EH (cell line): ENCODE measurements at regions not wholly inside any gene's neighbourhood (a gene's known extent, or its start where the extent isn't known, plus 50 kb on each side); places are given as distances from the start of the nearest gene placed in this dataset.

ENCODE experiments used
- DNase-seq: peaks from one replicate; pipeline ENCODE4 v3.0.0-alpha.2; 2015; ENCODE audit warnings: low read depth

DNA sequence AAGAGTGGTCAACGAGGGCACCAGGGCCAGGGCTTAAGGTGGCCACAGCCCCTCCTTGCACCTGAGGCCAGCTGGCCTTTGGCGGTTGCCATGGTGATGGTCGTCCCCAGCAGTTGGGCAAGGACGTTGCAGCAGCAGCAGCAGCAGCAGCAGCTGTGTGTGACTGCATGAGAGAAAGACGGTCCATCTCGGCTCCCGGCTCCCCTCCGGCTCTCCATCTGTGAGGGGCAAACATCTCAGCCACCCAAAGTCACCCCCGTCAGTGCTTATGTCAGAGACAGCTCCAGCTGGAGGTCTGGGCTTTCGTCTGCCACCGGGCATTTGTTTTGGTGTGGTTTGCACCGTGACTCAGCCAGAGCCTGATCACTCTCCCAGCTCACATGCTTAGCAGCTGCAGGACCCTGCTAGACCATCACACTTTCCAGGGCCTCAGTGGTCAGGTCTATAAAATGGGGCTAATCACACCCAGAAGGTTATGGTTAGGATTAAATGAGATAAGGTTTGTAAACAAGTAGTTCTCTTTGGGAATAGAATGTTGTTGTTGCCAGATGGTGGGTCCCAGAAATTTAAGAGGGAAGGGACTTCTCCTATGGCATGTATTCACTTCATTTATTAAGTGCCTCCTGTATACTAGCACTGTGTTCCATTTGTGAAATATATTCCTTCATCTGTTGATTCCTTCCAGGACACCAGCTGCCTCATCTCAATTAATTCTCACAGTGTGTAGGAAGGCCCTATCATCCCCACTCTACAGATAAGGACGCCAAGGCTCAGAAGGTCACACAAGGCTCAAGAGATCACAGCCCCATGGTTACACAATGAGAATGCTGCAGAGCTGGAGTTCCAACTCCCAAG, 212.6 kb upstream of the LHX5 start:
- peak; percentile 17 for DNase-seq

DNA sequence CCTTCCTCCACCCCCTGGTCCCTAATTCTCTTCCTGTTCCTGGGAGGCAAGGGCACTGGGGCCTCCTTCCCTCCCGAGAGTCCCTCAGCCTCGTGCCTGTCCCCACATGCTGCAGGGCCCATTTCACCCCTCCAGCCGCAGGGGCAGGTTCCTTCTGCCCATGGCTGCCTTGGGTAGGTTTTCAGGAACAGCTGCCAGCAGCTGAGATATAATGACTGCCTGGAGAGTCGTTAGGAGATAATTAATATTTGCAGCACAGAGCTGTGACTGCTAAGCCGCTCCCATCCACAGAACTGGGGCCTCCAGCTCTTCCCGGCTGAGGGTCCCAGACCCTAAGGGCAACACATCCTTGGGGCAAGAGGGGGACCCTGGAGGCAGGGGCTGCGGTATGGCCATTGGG, 211.9 kb upstream of the LHX5 start:
- no peak for DNase-seq

DNA sequence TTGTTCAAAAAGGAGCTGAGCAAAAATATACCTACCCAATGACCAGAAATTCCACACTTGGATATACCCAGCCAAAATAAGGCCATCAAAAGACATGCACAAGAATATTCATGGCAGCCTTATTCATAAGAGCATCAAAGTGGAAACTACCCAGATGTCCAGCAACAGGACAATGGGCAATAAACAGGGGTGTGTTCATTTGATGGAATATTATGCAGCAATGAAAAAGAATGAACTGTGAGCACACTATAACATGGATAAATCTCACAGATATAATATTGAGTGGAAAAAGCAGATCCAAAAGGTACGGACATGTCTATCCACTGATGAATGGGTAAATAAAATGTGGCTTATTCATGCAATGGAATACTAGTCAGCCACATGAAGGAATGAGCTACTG, 209.2 kb upstream of the LHX5 start:
- DNase-seq: no peak

DNA sequence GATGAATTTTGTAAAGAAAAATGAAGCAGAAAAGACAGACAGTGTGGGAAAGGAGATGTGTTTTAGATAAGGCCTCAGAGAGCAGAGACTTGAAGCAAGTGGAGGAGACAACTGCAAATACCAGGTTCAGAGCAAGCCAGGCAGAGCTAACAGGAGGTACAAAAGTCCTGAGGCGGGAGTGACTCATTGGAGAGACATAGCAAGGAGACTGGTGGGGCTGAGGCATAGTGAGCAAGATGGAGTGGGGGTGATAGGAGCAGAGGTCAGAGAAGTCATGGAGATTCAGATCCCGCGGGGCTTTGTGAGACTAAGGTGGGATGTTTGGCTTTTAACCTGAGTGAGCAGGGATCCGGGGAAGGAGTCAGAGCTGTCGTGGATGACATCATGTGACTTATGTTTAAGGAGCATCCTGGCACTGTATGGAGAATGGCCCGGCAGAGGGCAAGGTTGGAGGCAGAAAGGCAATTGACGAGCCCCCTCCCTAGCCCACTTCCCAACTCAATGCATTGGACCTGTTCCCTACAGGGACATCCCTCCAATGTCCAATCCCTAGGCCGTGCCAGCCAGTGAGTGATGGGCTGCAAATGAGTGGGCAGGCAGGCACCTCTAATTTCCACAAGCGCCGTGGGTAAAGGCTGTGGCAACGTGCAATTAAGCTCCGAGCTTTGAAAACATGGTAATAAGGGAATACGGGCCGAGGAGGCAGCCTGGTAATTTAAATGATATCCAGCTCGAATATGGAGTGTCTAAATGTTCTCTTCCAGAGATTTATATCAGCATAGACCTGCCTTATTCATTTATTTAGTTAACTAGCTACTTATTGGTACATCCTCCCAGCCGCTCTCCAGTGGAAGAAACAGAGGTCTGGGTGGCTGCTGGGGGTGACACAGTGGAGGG, 206.8 kb upstream of the LHX5 start:
- peak; percentile 3 for DNase-seq

DNA sequence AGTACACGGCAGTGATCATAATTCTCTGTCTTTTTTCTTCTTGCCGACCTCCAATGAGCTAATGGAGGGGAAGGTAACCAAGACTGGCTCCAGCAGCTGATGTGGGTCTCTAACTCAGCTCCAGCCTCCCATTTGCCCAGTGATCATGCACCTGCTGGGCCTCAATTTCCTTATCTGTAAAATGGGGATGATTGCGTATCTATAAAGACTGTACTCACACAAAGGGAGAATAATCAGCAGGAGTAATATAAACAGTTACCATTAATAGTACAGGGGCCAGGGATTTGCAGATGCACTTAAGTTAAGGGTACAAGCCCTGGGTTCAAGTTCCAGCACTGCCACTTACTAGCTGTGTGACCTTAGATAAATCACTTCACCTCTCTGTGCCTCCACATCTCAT, 204.9 kb upstream of the LHX5 start:
- no peak for DNase-seq

DNA sequence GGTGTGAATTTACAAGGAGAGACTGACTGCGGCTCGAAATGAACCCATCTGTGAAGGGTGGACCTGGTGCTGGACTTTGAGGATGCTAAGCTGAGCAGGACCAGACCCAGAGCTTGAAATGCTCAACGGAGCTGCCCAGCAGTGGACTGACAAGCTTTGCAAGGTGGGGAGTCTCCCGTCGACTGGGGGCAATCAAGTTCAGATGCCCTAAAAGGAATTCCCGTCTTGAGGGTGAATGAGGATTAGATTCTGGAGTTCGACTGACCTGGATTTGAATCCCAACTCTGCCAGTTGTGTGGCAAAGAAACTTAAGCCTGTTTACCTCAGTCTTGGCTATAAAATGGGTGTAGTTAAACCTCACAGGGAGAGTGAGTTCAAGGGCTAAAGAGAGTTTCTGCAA, 204.4 kb upstream of the LHX5 start:
- DNase-seq: no peak

DNA sequence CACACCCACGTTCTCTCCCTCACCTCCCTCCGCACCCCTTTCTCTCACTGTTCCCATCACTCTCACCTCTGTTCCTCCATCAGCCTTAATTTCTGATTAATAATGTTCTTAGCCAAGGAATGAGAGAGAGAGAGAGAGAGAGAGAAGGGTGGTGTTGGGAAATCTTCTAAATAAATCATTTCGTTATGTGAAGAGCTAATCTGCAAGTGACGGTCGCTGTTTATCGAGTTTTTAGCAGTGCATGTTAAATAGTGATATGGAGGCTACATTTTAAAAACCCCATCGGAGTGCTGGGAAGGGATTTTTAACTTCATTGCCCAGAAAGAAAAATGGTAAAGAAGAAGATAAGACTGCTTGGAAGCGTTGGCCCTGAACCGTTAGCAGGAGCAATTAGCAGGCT, 203.3 kb upstream of the LHX5 start:
- DNase-seq: no peak

DNA sequence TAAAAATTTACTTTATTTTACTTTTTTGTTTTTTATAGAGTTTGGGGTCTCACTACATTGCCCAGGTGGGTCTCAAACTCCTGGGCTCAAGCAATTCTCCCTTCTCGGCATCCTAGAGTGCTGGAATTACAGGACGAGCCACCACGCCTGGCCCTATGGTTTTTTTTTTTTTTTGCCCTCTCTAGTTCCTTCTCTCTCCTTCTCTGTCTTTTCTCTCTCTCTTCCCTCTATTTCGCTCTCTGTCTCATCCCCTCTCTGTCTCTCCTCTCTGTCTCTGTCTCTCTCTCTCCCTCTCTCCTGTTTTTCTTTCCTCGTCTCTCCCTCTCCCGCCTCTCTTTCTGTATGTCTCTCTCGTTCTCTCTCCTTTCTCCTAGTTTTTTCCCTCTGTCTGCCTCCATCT, 202.6 kb upstream of the LHX5 start:
- no peak for DNase-seq

DNA sequence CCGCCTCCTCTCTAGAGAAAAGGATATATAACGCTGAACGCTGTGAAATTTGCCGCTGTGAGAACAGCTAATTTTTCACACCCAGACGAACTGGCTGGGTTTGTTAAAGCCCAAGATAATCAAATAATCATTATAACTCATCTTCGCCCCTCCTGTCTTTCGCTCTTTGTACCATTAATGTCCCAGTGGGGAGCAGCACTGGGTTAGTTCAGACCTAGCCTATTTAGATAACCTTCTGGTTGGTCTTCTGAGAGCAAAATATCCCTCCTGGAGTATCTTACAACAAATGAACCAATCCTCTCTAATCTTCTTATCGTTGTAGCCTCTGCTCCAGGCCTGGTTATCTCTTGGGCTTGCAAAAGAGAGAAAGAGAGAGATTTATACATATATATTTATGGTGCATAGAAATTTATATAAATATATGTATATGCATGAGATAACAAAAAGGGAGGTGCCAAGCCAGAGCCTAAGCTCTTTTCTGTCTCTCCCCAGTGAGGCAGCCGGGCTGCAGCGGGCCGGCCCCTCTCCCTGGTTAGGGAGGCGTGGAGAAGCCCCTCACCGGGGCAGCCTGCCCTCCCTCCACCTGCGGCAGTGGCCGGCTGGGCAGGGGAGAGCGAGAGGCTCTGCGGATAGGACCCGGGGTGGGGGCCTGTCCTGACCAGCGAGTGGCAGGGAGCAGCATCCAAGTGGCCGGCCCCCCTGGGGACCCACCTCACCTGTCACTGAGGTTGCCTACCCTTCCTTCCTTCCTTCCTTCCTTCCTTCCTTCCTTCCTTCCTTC, 202.0 kb upstream of the LHX5 start:
- no peak for DNase-seq

DNA sequence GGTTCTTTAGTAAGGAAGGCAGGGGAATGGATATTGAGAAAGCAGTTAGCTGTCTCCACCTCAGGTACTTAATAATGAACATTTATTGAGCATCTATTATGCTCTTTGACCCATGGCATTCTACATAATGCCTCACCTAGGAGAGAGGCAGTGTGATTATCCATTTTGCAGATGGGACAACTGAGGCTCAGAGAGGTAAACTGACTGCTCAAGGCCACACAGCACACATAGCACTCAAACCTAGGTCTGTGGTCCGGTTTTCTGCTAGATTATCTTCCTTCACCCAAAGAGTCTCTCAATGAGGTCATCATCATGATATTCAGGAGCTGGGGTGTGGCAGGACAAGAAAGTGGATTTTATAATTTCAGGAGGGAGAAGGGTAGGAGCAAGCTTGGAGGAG, 199.1 kb upstream of the LHX5 start:
- no peak for DNase-seq

DNA sequence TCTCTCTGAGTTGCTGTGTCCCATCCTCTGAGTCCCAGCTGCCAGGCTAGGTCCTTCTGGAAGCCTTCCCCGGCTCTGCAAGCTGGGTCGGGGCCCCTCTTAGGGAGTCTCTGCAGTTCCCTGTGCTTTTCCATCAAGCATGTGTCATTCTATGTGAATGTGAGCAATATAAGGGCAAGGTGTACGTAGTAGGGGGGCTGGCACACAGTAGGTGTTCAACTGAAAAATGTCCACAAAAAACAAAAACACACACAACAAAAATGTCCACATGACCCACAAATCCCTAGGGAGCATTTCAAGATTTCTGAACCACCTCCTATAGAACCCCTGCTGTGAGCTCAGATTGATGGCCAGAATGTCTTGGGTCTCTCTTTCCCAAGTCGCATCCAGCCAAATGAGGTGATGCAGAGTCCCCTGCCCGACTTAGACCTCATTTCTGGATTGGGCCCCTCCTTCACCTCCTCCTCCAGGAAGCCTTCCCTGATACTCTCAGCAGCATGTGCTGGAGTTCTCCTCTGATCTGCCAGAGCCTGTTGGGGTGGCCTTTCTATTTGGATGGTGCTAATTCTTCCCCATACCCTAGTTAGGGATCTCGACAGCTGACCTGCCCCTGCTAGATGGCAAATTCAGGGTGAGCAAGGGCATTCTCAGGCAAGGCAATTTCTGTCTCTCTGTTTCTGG, 196.1 kb upstream of the LHX5 start:
- no peak for DNase-seq

DNA sequence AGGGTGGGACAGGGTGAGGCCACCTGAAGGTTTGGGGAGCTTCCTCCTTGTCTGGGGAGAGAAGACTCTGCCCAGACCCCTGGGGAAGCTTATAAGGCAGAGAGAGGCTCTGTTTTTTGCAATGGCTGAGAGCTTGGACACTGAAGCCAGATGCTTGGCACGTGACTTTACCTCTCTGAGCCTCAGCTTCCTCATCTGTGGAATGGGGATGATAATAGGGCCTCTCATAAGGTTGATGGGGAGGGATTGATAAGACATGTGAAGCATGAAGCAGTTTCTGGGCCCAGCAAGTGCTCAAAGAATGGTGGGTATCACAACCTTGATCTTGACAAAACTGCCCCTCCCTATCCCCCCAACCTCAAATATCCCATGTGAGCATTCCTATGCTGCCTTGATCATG, 195.4 kb upstream of the LHX5 start:
- no peak for DNase-seq

DNA sequence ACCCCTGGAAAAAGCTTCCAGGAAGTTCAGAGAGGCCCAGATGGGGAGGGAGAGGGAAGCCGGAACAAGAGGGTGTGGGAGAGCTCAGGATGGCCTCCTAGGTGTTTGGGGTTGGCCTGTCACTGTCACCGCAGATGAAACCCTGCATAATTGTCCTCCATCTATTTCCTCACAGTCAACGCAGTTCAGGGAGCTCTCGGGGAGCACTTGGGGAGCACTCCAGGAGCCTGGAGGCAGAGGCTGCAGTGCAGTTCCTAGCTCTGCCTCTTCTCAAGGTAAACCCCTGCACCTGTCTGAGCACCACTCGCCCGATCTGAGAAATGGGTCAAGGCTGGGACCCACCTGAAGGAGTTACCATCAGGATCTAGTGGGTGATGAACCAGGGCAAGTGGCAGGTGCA, 194.6 kb upstream of the LHX5 start:
- DNase-seq: no peak

DNA sequence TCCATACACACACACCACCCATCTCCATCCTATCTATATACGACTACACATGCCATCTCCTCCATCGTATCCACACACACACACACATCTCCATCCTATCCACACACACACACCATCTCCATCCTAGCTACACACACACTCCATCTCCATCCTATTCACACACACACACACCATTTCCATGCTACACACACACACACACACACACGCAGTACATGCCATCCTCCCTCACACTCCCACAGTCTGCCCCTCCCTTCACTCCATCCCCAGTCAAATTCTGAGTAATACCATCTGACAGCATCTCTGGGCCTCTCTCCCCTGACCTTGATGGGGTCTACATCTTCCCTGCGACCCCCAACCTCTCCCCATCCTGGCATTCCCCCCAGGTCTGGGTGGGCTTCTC, 193.8 kb upstream of the LHX5 start:
- no peak for DNase-seq

DNA sequence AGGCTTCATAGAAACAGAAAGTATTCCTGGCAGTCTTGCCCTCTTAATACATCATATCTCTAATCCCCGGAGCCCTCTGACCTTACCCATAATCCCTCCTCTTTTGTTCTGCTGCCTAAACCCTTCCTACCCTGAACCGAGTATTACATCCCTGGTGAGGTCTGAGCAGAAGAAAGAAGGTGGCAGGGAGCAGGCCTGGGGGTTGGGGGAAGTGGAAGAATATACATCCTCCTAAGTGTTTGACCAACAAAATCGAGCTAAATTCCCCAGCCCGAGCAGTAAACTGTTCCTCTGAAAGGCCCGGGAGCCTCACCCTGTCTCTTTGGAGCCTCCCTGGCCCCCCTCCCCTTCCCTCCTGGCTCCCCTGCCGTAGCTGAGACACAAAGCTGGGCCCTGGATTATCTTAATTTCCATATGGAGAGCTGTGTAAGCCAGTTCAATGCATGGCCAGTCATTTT, 192.6 kb upstream of the LHX5 start:
- DNase-seq: no peak

DNA sequence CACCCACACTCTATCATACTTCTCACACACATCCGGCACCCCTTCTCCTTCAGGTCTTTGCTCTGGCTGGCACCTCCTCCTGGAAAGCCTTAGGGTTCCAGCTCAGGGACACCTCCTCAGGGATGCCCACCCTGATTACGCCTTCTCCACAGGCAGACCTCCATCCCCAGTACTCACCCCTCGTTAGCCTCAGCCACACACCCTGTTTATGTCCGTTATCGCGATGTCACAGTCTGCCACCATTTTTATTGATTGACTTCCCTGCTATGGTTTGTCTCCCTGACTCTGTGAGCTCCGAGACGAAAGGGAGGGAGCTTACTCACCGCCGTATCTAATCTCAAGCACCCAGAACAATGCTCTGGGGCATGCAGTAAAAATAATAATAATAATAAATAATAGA, 191.7 kb upstream of the LHX5 start:
- no peak for DNase-seq

DNA sequence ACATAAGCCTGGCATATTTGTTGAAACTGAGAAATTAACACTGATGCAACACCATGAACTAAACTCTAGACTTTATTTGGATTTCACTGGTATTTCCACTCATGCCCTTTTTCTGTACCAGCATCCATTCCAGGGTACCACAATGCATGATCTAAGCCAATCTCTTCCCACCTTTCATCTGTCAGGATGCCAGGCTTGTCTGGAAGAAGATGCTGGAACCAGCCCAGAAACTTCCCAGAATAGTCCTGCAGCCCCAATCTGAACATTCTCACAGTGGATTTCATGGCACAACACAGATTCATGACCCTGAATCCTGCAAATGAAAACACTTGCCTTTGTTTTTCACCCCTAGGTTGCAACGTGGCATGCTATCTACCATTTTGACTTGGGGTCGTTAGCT, 189.3 kb upstream of the LHX5 start:
- no peak for DNase-seq

DNA sequence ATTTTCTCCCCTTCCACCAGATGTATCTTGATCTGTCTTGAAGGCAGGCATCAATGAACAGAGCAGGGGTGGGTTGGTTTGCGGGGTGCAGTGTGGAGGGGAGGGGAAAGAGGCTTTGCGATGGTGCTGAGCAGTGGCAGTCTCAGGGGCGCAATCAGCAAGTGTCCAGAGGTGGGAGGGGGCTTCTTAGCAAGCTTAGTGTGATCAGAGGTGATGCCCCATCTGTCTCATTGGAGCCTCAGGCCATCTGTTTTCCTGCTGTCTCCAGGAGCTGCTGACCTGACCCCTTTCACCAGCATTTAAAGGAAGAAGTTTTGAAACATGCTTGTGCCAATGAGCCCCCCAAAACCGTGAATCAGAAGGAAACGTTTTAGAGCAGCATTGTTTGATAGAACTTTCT, 187.7 kb upstream of the LHX5 start:
- no peak for DNase-seq

DNA sequence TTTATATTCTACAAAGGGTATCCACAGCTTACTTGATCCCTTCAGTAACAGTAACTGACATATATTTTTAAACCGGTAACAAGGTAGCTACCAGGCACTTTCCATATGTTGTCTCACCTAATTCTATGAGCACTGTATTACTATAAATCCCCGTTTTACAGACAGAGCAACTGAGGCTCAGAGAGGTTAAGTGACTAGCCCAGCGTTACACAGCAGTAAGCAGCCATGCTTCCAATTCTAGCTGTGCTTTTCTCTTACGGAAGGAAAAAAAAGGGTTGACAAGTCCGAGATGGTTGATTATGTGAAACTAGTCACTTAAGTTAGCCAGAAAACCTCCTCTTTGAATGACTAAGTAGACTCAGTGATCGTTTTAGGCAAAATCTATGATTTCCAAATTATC, 187.3 kb upstream of the LHX5 start:
- DNase-seq: no peak

DNA sequence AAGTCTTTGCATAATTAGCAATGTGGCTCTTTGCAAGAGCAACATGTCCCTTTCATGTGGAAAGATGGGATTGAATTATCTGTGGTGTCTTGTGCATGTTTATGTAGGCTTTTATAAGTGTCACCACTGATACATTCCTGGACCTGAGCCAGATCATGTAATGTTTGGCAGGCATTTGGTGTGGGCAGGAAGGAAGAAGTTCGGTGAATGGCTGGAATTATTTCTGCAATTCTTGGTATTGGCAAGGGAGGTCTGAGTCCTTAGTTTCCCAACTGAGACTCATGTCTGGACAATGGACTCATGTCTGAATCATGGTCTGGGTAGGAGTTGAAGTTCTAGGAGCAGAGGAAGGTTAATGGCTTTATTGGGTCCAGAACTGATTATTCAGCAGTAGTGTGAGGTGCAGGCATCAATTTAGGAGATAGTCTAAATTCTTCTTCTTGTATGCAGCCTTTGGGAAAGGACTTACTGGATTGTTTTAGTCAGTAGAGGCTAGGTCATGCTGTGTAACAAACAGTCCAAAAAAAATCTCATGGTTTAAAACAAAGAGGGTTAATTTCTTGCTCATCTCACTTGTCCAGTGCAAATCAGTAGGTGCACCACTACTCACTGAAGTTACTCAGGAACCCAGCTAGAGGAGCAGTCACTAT, 186.5 kb upstream of the LHX5 start:
- peak; percentile 6 for DNase-seq

DNA sequence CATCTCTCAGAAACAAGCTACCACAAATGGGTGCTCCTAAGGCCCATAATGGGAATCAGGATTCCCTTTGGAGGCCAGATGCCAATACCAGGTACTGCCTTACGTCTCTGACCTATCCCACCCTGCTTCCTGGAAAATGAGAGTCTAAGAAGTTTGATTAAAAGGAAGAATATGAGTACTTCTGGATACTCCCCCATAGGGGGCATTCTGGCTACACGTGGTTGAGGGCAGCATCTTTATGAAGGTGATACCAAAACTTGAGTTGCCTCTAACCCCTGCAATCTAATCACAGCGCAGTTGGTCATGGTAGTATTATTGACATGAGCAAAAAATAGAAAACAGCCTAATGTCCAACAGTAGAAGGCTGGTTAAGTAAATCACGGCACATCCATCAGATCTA, 184.2 kb upstream of the LHX5 start:
- DNase-seq: no peak
